DND-41 (cell line): ENCODE measurements at regions not wholly inside any gene's neighbourhood (a gene's known extent, or its start where the extent isn't known, plus 50 kb on each side); places are given as distances from the start of the nearest gene placed in this dataset.

Experiments
- ATAC-seq: fragments of 200-7000 bp; cut with Tn5 transposase; 3 replicates; pipeline ENCODE4 v1.9.1; 2021; ENCODE audit warnings: low read depth; ENCODE audit not compliant: insufficient read depth
- DNase-seq: peaks from one replicate; pipeline ENCODE4 v3.0.0-alpha.2; 2020
- H2AFZ ChIP-seq: 2 replicates; pipeline ENCODE4 v1.6.0; 2012; ENCODE audit warnings: low read depth, low read length
- H3K27ac ChIP-seq: 2 replicates; pipeline ENCODE4 v1.5.1; 2012; ENCODE audit warnings: low read length, inconsistent platforms
- H3K27me3 ChIP-seq: fragments of 200-600 bp; sonication (generic); 2 replicates; pipeline ENCODE4 v1.6.0; 2012; ENCODE audit warnings: low read length, mild to moderate bottlenecking, inconsistent platforms; ENCODE audit not compliant: insufficient read depth, poor library complexity
- H3K36me3 ChIP-seq: 2 replicates; pipeline ENCODE4 v1.5.1; 2012; ENCODE audit warnings: low read length, inconsistent platforms; ENCODE audit not compliant: insufficient read depth
- H3K4me1 ChIP-seq: 2 replicates; pipeline ENCODE4 v1.5.1; 2012; ENCODE audit warnings: mild to moderate bottlenecking, low read length; ENCODE audit not compliant: insufficient read depth
- H3K4me2 ChIP-seq: 2 replicates; pipeline ENCODE4 v1.6.0; 2012; ENCODE audit warnings: mild to moderate bottlenecking, moderate library complexity, low read length, inconsistent platforms; ENCODE audit not compliant: insufficient read depth
- H3K4me3 ChIP-seq, 2 experiments: fragments of 200-600 bp in 1 of 2; shearing (Covaris generic) in 1 of 2; 2 replicates each; pipeline ENCODE4 v1.5.1; 2012 to 2016; ENCODE audit warnings: inconsistent platforms in 2 of 2, low read length in 2 of 2, mild to moderate bottlenecking in 2 of 2, low read depth in 1 of 2, moderate library complexity in 1 of 2
- H3K79me2 ChIP-seq: 2 replicates; pipeline ENCODE4 v1.6.0; 2012; ENCODE audit warnings: low read length, inconsistent platforms; ENCODE audit not compliant: insufficient read depth
- H3K9ac ChIP-seq: 2 replicates; pipeline ENCODE4 v1.6.0; 2012; ENCODE audit warnings: low read depth, mild to moderate bottlenecking, inconsistent platforms, low read length, moderate library complexity
- H3K9me3 ChIP-seq: 2 replicates; pipeline ENCODE4 v1.5.1; 2012; ENCODE audit warnings: low read length, moderate library complexity, mild to moderate bottlenecking, inconsistent platforms; ENCODE audit not compliant: insufficient read depth, severe bottlenecking
- H4K20me1 ChIP-seq: 2 replicates; pipeline ENCODE4 v1.6.0; 2012; ENCODE audit warnings: low read length; ENCODE audit not compliant: insufficient read depth
- EZH2 ChIP-seq: IDR thresholded peaks from 3 replicates; pipeline ENCODE4 v1.6.1; 2012; ENCODE audit warnings: borderline replicate concordance, low read depth, mild to moderate bottlenecking, moderate library complexity, low read length, inconsistent platforms; ENCODE audit not compliant: severe bottlenecking
- TF ChIP-seq, protein P1 (sequence below): IDR thresholded peaks from 2 replicates; pipeline ENCODE4 v1.5.1; 2012; ENCODE audit warnings: borderline replicate concordance, low read length, moderate library complexity, mild to moderate bottlenecking; ENCODE audit not compliant: poor library complexity, severe bottlenecking; ENCODE audit errors: extremely low read depth

DNA sequence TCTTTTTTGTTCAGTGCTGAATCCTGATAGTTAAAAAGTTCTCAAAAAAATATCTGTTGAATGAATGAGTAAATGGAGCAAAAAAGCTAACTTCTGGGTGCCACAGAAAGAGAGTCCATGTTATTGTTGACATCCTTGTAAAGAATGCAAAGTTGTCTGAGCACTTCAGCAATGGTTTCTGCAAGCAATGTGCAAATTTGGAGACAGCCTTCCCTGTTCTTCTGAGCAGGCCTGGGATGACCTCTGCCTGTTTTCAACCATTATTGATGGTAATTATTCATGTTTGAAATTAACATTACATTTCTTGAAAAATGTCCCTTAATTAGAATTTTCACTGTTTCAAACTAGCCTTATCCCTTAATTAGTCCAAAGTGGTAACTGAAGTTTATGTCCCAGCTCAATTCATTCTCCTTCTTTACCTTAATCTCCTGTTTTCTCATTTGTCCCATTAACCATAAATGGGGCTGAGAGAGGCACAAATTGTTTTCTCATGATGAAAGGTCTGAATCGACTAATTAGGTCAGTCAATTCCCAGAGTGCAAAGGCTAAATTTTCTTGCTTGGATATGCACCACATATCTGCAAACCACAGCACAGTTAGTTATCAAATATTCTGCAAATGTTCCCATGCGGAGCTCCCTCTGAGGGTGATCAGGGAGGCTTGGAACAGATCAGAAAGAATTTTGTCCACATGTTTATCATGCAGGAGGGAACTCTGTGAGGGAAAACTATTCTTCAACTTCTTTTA is 139.4 kb upstream of the KRR1 start:
- TF ChIP-seq, protein P1, sequence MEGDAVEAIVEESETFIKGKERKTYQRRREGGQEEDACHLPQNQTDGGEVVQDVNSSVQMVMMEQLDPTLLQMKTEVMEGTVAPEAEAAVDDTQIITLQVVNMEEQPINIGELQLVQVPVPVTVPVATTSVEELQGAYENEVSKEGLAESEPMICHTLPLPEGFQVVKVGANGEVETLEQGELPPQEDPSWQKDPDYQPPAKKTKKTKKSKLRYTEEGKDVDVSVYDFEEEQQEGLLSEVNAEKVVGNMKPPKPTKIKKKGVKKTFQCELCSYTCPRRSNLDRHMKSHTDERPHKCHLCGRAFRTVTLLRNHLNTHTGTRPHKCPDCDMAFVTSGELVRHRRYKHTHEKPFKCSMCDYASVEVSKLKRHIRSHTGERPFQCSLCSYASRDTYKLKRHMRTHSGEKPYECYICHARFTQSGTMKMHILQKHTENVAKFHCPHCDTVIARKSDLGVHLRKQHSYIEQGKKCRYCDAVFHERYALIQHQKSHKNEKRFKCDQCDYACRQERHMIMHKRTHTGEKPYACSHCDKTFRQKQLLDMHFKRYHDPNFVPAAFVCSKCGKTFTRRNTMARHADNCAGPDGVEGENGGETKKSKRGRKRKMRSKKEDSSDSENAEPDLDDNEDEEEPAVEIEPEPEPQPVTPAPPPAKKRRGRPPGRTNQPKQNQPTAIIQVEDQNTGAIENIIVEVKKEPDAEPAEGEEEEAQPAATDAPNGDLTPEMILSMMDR, result no peak
- TF ChIP-seq EZH2, result no peak
- no peak for ATAC-seq
- Histone ChIP-seq H2AFZ (no peak overlapping the region), H3K9me3 (no peaks in the 10 kb centered on the region), H3K4me2 (no peak overlapping the region), H3K36me3 (no peaks in the 10 kb centered on the region), H3K4me1 (no peaks in the 10 kb centered on the region), H3K27ac (no peak overlapping the region), H3K9ac (no peak overlapping the region), H3K4me3 (no peak overlapping the region), H3K27me3 (no peaks in the 10 kb centered on the region), H4K20me1 (no peaks in the 10 kb centered on the region), H3K79me2 (no peaks in the 10 kb centered on the region)
- no peak for DNase-seq

DNA sequence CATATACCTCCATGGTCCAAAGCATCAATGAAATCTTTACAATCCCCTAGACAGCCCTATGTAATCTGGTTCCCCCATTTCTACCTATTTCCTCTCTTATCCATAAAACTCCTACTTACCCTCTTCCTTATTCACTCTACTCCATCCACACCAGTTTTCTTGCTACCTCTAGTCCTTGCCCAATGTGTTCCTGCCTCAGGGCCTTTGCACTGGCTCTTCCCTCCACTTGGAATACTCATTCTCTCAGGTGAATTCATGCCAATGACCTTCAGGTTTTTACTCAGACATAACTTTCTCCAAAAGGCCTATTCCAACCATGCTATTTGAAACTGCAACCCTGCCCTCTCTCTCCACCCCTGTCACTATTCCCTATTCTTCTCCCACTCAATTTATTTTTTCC is 138.7 kb upstream of the KRR1 start:
- Histone ChIP-seq H4K20me1 (no peaks in the 10 kb centered on the region), H3K9ac (no peak overlapping the region), H3K4me2 (no peak overlapping the region), H3K9me3 (no peaks in the 10 kb centered on the region), H3K4me1 (peaks cover under 1% of the 10 kb centered on the region; the same call in 1 of the 2 replicates), H3K27me3 (no peaks in the 10 kb centered on the region), H3K79me2 (no peaks in the 10 kb centered on the region), H3K27ac (no peak overlapping the region), H3K4me3 (no peak overlapping the region), H3K36me3 (no peaks in the 10 kb centered on the region), H2AFZ (no peak overlapping the region)
- TF ChIP-seq EZH2, result no peak
- TF ChIP-seq, protein P1, result no peak
- ATAC-seq (no peak), DNase-seq (no peak)

DNA sequence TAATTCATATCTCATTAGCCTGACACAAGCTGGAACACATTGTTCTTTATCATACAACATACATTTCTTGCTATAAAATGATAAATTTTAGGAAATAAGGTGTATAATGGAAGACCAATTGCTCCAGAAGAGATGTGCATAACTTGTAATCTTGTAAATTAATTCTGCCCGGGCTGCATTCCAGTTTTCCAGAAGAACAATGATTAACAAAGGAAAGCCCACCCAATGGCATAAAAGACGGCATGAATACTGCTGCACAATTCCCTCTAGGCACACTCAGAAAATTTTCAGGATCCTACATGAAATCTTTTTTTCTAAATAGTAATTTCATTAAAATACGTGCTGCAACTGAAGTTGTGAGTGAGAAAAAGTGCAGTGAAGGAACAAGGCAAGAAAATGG is 137.4 kb upstream of the KRR1 start:
- Histone ChIP-seq H3K79me2 (no peaks in the 10 kb centered on the region), H2AFZ (no peak overlapping the region), H3K4me1 (peaks cover 13% of the 10 kb centered on the region), H3K4me2 (no peak overlapping the region), H3K36me3 (no peaks in the 10 kb centered on the region), H4K20me1 (no peaks in the 10 kb centered on the region), H3K9ac (no peak overlapping the region), H3K27me3 (no peaks in the 10 kb centered on the region), H3K27ac (no peak overlapping the region), H3K4me3 (no peak overlapping the region), H3K9me3 (no peaks in the 10 kb centered on the region)
- DNase-seq (no peak), ATAC-seq (no peak)
- TF ChIP-seq EZH2, result no peak
- TF ChIP-seq, protein P1, result no peak
